ENCODE measurements at regions not wholly inside any gene's neighbourhood (a gene's known extent, or its start where the extent isn't known, plus 50 kb on each side); places are given as distances from the start of the nearest gene placed in this dataset.

DNA sequence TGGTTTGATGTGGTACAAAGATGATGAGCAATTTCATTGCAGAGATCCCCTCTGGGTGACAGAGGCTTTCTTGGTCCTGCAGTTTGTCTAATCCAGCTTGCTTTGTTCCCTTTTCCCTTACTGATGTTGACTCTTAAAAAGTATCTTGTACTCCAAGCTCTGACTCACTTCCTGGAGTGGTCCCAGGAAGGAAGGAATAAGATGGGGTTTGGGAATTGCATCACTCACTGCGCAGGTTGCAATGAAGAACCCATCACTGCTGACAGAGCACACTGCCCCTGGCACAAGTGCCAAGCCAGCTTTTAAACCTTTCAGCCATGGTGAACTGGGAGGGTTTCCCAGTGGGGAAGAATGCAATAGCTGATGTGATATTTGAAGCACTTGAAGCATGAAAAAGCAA lies 662.2 kb upstream of the CTNND2 start (continued):
- TF ChIP-seq, protein P1, sequence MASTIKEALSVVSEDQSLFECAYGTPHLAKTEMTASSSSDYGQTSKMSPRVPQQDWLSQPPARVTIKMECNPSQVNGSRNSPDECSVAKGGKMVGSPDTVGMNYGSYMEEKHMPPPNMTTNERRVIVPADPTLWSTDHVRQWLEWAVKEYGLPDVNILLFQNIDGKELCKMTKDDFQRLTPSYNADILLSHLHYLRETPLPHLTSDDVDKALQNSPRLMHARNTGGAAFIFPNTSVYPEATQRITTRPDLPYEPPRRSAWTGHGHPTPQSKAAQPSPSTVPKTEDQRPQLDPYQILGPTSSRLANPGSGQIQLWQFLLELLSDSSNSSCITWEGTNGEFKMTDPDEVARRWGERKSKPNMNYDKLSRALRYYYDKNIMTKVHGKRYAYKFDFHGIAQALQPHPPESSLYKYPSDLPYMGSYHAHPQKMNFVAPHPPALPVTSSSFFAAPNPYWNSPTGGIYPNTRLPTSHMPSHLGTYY (CRISPR knock-in tag; IDR thresholded peaks at IDR 0.05): no peak
- no peak for TF ChIP-seq ZBTB21 (CRISPR knock-in tag; IDR thresholded peaks at IDR 0.05; ENCODE audit: borderline replicate concordance)

DNA sequence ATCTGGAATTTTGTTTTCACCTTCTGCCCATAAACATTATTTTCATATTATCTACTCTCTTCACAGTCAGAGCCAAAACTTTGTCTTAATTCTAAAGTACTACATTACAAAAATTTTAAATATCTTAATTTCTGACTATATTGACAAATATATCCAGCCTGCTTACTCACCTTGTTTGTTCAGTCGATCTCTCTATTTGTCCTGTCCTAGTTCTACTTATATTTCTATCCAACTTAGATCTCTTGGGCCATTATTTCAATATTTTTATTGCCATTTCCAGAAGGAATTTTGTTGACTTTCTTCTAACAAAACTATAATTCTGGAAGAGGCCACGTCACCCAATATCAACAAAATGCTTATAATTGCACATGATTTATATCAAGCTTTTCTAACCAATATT lies 652.8 kb upstream of the CTNND2 start:
- DNase-seq (ENCODE audit: low spot score) (no peak), ATAC-seq (no peak)
- H3K4me1 Mint-ChIP-seq: no peaks in the 10 kb centered on the region
- no peak overlapping the region for H3K27ac Mint-ChIP-seq
- TF ChIP-seq, protein P2, sequence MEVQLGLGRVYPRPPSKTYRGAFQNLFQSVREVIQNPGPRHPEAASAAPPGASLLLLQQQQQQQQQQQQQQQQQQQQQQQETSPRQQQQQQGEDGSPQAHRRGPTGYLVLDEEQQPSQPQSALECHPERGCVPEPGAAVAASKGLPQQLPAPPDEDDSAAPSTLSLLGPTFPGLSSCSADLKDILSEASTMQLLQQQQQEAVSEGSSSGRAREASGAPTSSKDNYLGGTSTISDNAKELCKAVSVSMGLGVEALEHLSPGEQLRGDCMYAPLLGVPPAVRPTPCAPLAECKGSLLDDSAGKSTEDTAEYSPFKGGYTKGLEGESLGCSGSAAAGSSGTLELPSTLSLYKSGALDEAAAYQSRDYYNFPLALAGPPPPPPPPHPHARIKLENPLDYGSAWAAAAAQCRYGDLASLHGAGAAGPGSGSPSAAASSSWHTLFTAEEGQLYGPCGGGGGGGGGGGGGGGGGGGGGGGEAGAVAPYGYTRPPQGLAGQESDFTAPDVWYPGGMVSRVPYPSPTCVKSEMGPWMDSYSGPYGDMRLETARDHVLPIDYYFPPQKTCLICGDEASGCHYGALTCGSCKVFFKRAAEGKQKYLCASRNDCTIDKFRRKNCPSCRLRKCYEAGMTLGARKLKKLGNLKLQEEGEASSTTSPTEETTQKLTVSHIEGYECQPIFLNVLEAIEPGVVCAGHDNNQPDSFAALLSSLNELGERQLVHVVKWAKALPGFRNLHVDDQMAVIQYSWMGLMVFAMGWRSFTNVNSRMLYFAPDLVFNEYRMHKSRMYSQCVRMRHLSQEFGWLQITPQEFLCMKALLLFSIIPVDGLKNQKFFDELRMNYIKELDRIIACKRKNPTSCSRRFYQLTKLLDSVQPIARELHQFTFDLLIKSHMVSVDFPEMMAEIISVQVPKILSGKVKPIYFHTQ (CRISPR knock-in tag; IDR thresholded peaks at IDR 0.05): no peak
- TF ChIP-seq, protein P3, sequence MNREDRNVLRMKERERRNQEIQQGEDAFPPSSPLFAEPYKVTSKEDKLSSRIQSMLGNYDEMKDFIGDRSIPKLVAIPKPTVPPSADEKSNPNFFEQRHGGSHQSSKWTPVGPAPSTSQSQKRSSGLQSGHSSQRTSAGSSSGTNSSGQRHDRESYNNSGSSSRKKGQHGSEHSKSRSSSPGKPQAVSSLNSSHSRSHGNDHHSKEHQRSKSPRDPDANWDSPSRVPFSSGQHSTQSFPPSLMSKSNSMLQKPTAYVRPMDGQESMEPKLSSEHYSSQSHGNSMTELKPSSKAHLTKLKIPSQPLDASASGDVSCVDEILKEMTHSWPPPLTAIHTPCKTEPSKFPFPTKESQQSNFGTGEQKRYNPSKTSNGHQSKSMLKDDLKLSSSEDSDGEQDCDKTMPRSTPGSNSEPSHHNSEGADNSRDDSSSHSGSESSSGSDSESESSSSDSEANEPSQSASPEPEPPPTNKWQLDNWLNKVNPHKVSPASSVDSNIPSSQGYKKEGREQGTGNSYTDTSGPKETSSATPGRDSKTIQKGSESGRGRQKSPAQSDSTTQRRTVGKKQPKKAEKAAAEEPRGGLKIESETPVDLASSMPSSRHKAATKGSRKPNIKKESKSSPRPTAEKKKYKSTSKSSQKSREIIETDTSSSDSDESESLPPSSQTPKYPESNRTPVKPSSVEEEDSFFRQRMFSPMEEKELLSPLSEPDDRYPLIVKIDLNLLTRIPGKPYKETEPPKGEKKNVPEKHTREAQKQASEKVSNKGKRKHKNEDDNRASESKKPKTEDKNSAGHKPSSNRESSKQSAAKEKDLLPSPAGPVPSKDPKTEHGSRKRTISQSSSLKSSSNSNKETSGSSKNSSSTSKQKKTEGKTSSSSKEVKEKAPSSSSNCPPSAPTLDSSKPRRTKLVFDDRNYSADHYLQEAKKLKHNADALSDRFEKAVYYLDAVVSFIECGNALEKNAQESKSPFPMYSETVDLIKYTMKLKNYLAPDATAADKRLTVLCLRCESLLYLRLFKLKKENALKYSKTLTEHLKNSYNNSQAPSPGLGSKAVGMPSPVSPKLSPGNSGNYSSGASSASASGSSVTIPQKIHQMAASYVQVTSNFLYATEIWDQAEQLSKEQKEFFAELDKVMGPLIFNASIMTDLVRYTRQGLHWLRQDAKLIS (CRISPR knock-in tag; IDR thresholded peaks at IDR 0.05; ENCODE audit: borderline replicate concordance): no peak
- no peak for TF ChIP-seq GABPB1 (CRISPR knock-in tag; IDR thresholded peaks at IDR 0.05)
- TF ChIP-seq CREB1 (CRISPR knock-in tag; IDR thresholded peaks at IDR 0.05): no peak
- no peak for TF ChIP-seq FOXP1 (CRISPR knock-in tag; IDR thresholded peaks at IDR 0.05; ENCODE audit: borderline replicate concordance)
- TF ChIP-seq ZNF317 (CRISPR knock-in tag; IDR thresholded peaks at IDR 0.05; ENCODE audit: borderline replicate concordance, low read depth): no peak
- TF ChIP-seq, protein P4, sequence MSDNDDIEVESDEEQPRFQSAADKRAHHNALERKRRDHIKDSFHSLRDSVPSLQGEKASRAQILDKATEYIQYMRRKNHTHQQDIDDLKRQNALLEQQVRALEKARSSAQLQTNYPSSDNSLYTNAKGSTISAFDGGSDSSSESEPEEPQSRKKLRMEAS (CRISPR knock-in tag; IDR thresholded peaks at IDR 0.05): no peak
- TF ChIP-seq, protein P5, sequence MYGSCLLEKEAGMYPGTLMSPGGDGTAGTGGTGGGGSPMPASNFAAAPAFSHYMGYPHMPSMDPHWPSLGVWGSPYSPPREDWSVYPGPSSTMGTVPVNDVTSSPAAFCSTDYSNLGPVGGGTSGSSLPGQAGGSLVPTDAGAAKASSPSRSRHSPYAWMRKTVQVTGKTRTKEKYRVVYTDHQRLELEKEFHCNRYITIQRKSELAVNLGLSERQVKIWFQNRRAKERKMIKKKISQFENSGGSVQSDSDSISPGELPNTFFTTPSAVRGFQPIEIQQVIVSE (CRISPR knock-in tag; IDR thresholded peaks at IDR 0.05; ENCODE audit: borderline replicate concordance): no peak
- no peak for TF ChIP-seq NR2C2 (CRISPR knock-in tag; IDR thresholded peaks at IDR 0.05)
- TF ChIP-seq JAZF1 (CRISPR knock-in tag; IDR thresholded peaks at IDR 0.05): no peak
- TF ChIP-seq, protein P6, sequence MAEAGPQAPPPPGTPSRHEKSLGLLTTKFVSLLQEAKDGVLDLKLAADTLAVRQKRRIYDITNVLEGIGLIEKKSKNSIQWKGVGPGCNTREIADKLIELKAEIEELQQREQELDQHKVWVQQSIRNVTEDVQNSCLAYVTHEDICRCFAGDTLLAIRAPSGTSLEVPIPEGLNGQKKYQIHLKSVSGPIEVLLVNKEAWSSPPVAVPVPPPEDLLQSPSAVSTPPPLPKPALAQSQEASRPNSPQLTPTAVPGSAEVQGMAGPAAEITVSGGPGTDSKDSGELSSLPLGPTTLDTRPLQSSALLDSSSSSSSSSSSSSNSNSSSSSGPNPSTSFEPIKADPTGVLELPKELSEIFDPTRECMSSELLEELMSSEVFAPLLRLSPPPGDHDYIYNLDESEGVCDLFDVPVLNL (CRISPR knock-in tag; IDR thresholded peaks at IDR 0.05; ENCODE audit: borderline replicate concordance, low read depth): no peak
- TF ChIP-seq NR1H2 (CRISPR knock-in tag; IDR thresholded peaks at IDR 0.05): no peak
- TF ChIP-seq ZNF232 (CRISPR knock-in tag; IDR thresholded peaks at IDR 0.05): no peak
- TF ChIP-seq ZNF263 (CRISPR knock-in tag; IDR thresholded peaks at IDR 0.05; ENCODE audit: low read depth): no peak
- TF ChIP-seq, protein P7, sequence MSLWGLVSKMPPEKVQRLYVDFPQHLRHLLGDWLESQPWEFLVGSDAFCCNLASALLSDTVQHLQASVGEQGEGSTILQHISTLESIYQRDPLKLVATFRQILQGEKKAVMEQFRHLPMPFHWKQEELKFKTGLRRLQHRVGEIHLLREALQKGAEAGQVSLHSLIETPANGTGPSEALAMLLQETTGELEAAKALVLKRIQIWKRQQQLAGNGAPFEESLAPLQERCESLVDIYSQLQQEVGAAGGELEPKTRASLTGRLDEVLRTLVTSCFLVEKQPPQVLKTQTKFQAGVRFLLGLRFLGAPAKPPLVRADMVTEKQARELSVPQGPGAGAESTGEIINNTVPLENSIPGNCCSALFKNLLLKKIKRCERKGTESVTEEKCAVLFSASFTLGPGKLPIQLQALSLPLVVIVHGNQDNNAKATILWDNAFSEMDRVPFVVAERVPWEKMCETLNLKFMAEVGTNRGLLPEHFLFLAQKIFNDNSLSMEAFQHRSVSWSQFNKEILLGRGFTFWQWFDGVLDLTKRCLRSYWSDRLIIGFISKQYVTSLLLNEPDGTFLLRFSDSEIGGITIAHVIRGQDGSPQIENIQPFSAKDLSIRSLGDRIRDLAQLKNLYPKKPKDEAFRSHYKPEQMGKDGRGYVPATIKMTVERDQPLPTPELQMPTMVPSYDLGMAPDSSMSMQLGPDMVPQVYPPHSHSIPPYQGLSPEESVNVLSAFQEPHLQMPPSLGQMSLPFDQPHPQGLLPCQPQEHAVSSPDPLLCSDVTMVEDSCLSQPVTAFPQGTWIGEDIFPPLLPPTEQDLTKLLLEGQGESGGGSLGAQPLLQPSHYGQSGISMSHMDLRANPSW (CRISPR knock-in tag; conservative IDR thresholded peaks at IDR 0.05; ENCODE audit: low read depth): no peak
- TF ChIP-seq ZNF396 (CRISPR knock-in tag; IDR thresholded peaks at IDR 0.05; ENCODE audit: borderline replicate concordance): no peak
- TF ChIP-seq ETV6 (CRISPR knock-in tag; IDR thresholded peaks at IDR 0.05): no peak
- no peak for TF ChIP-seq NFATC4 (CRISPR knock-in tag; IDR thresholded peaks at IDR 0.05)
- no peak for TF ChIP-seq RELA (CRISPR knock-in tag; IDR thresholded peaks at IDR 0.05; ENCODE audit: borderline replicate concordance)
- TF ChIP-seq, protein P8, sequence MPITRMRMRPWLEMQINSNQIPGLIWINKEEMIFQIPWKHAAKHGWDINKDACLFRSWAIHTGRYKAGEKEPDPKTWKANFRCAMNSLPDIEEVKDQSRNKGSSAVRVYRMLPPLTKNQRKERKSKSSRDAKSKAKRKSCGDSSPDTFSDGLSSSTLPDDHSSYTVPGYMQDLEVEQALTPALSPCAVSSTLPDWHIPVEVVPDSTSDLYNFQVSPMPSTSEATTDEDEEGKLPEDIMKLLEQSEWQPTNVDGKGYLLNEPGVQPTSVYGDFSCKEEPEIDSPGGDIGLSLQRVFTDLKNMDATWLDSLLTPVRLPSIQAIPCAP (CRISPR knock-in tag; IDR thresholded peaks at IDR 0.05): no peak
- no peaks in the 10 kb centered on the region for H3K27me3 Mint-ChIP-seq (ENCODE audit: low read depth)
- peaks cover 6% of the 10 kb centered on the region for H3K9me3 Mint-ChIP-seq
- ChIA-PET POLR2A (no interaction called here), CTCF (no interaction called here)
- H3K4me3 Mint-ChIP-seq: no peak overlapping the region
- H3K36me3 Mint-ChIP-seq: 0 out of 2 replicates have a peak, but pooled peaks cover 3% of the 10 kb centered on the region

Data from WTC11 (cell line).